Calu3 (cell line): ENCODE measurements at regions not wholly inside any gene's neighbourhood (a gene's known extent, or its start where the extent isn't known, plus 50 kb on each side); places are given as distances from the start of the nearest gene placed in this dataset.

Source experiments
- BruUV-seq: library from RNA; stranded (reverse); fragments of 400-500 nt; replicated peaks from 2 replicates; lab custom pipeline; 2021; lab: Mats Ljungman, UMichigan
- CTCF ChIA-PET: fragments of 300-600 bp; sonication (Branson Sonifier 250); formaldehyde crosslinking; loops from one replicate; lab custom pipeline; 2022; ENCODE audit warnings: antibody characterized with exemption; lab: Charles Lee
- DNase-seq: peaks from one replicate; pipeline ENCODE4 v3.0.0; 2022
- H3K27ac Mint-ChIP-seq: one replicate; pipeline ENCODE4 v1.8.0; 2022; ENCODE audit warnings: mixed read lengths; ENCODE audit not compliant: unreplicated experiment
- H3K27me3 Mint-ChIP-seq: one replicate; pipeline ENCODE4 v1.8.0; 2022; ENCODE audit warnings: mixed read lengths; ENCODE audit not compliant: unreplicated experiment
- H3K36me3 Mint-ChIP-seq: one replicate; pipeline ENCODE4 v1.8.0; 2022; ENCODE audit warnings: mild to moderate bottlenecking, moderate library complexity, mixed read lengths; ENCODE audit not compliant: insufficient read depth, unreplicated experiment
- H3K4me1 Mint-ChIP-seq: one replicate; pipeline ENCODE4 v1.8.0; 2022; ENCODE audit warnings: mild to moderate bottlenecking, low read depth, mixed read lengths; ENCODE audit not compliant: unreplicated experiment
- H3K4me3 Mint-ChIP-seq: one replicate; pipeline ENCODE4 v1.8.0; 2022; ENCODE audit warnings: mild to moderate bottlenecking, low read depth, moderate library complexity, mixed read lengths; ENCODE audit not compliant: unreplicated experiment
- H3K9me3 Mint-ChIP-seq: one replicate; pipeline ENCODE4 v1.8.0; 2022; ENCODE audit warnings: low read depth, mixed read lengths; ENCODE audit not compliant: unreplicated experiment
- CTCF ChIP-seq: fragments of 200-600 bp; IDR thresholded peaks from one replicate; pipeline ENCODE4 v1.8.0; 2022; ENCODE audit warnings: antibody characterized with exemption; ENCODE audit not compliant: unreplicated experiment
- intact Hi-C: fragments of 100-400 bp; cut with micrococcal nuclease; formaldehyde crosslinking; loops from one replicate; pipeline ENCODE4 v1.10.0; 2022; ENCODE audit not compliant: unreplicated experiment

- intact Hi-C loops = no loop called here
- Mint-ChIP-seq H3K36me3 (peaks cover 6% of the 10 kb centered on the region), H3K4me3 (no peak overlapping the region), H3K27ac (no peak overlapping the region), H3K9me3 (peaks cover 8% of the 10 kb centered on the region), H3K4me1 (peaks cover 35% of the 10 kb centered on the region), H3K27me3 (no peaks in the 10 kb centered on the region)
- no peak for DNase-seq
- CTCF ChIA-PET = no interaction called here
- BruUV-seq = no TSS peak
- no peak for TF ChIP-seq CTCF
These were observed 301.8 kb downstream of the WDR11 start for GRCh38 chr10:121152935-121153334.

- Mint-ChIP-seq H3K4me1 (peaks cover 45% of the 10 kb centered on the region), H3K36me3 (peaks cover 11% of the 10 kb centered on the region), H3K9me3 (peaks cover 8% of the 10 kb centered on the region), H3K27ac (peak overlapping the region; percentile 91), H3K4me3 (no peak overlapping the region), H3K27me3 (no peaks in the 10 kb centered on the region)
- no TSS peak for BruUV-seq
- no peak for DNase-seq
- CTCF ChIA-PET = no interaction called here
- intact Hi-C loops = no loop called here
- TF ChIP-seq CTCF = no peak
These were observed 303.1 kb downstream of the WDR11 start for GRCh38 chr10:121154310-121154709.

DNA sequence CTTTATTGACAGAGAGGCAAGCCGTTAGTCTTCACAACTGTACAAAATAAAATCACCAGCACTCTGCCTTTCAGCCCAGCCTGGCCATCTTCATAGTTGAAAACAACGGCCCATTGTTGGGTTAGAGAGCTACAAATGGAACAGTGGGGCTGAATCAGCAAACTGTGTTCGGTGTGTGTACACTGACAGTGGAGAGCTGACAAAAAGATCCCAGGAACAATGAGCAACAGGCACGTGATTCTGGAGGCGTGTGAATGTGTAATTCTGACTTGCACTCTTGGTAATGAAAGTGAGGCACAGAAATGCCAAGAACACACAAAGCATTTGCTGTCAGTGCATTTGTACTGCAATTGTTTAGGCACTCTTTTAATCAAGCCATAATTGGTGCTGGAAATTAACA is 303.7 kb downstream of the WDR11 start:
- H3K36me3 Mint-ChIP-seq = peaks cover 13% of the 10 kb centered on the region
- intact Hi-C loops = loop anchor here (5.0 kb wide), 2 partner anchors 43 to 63 kb away; no protein-coding TSS in a partner anchor
- DNase-seq = peak; percentile 38
- CTCF ChIA-PET = no interaction called here
- no TSS peak for BruUV-seq
- H3K4me1 Mint-ChIP-seq = peaks cover 45% of the 10 kb centered on the region
- H3K27me3 Mint-ChIP-seq = no peaks in the 10 kb centered on the region
- peaks cover 8% of the 10 kb centered on the region for H3K9me3 Mint-ChIP-seq
- TF ChIP-seq CTCF = no peak
- H3K4me3 Mint-ChIP-seq = no peak overlapping the region
- H3K27ac Mint-ChIP-seq = peak overlapping the region; percentile 91

- BruUV-seq = no TSS peak
- Mint-ChIP-seq H3K27me3 (no peaks in the 10 kb centered on the region), H3K4me1 (peaks cover 45% of the 10 kb centered on the region), H3K9me3 (peaks cover 8% of the 10 kb centered on the region), H3K4me3 (no peak overlapping the region), H3K27ac (peak overlapping the region; percentile 91), H3K36me3 (peaks cover 13% of the 10 kb centered on the region)
- CTCF ChIA-PET = interaction anchor here (0.6 kb wide), 1 partner anchor 58 kb away, joined by 3 read pairs; no protein-coding TSS in a partner anchor
- intact Hi-C loops = loop anchor here (5.0 kb wide), 2 partner anchors 44 to 64 kb away; no protein-coding TSS in a partner anchor
- no peak for TF ChIP-seq CTCF
- peak; percentile 23 for DNase-seq
These were observed 304.7 kb downstream of the WDR11 start for GRCh38 chr10:121155742-121156474.
